Type B pancreatic cell (in vitro differentiated cells): ENCODE measurements at regions not wholly inside any gene's neighbourhood (a gene's known extent, or its start where the extent isn't known, plus 50 kb on each side); places are given as distances from the start of the nearest gene placed in this dataset.

Experiments used
- DNase-seq: peaks from one replicate; pipeline ENCODE4 v3.0.0; 2021; ENCODE audit warnings: mixed read lengths; ENCODE audit not compliant: unreplicated experiment; ENCODE audit errors: extremely low spot score
- H3K27ac Mint-ChIP-seq: 2 replicates; pipeline ENCODE4 v1.8.0; 2021; ENCODE audit warnings: mild to moderate bottlenecking, mixed read lengths
- H3K27me3 Mint-ChIP-seq: 2 replicates; pipeline ENCODE4 v1.8.0; 2021; ENCODE audit warnings: mixed read lengths
- H3K36me3 Mint-ChIP-seq: 2 replicates; pipeline ENCODE4 v1.8.0; 2021; ENCODE audit warnings: mixed read lengths
- H3K4me1 Mint-ChIP-seq: one replicate; pipeline ENCODE4 v1.8.0; 2021; ENCODE audit warnings: mixed read lengths; ENCODE audit not compliant: unreplicated experiment
- H3K4me3 Mint-ChIP-seq: 2 replicates; pipeline ENCODE4 v1.8.0; 2021; ENCODE audit warnings: mild to moderate bottlenecking, mixed read lengths
- H3K9me3 Mint-ChIP-seq: 2 replicates; pipeline ENCODE4 v1.8.0; 2021; ENCODE audit warnings: mixed read lengths
- CTCF ChIP-seq: fragments of 200-600 bp; sonication (generic); conservative IDR thresholded peaks from 2 replicates; pipeline ENCODE4 v1.5.0; 2021; ENCODE audit warnings: antibody characterized with exemption, mild to moderate bottlenecking

- TF ChIP-seq CTCF: no peak
- DNase-seq: no peak
- Mint-ChIP-seq H3K4me3 (no peak overlapping the region), H3K4me1 (no peaks in the 10 kb centered on the region), H3K27me3 (no peaks in the 10 kb centered on the region), H3K36me3 (no peaks in the 10 kb centered on the region), H3K9me3 (no peaks in the 10 kb centered on the region), H3K27ac (no peak overlapping the region)
Measured at GRCh38 chr9:118871531-118871930, 497.7 kb downstream of the BRINP1 start.

- H3K27ac Mint-ChIP-seq: no peak overlapping the region
- no peaks in the 10 kb centered on the region for H3K36me3 Mint-ChIP-seq
- H3K4me3 Mint-ChIP-seq: no peak overlapping the region
- TF ChIP-seq CTCF: no peak
- no peaks in the 10 kb centered on the region for H3K27me3 Mint-ChIP-seq
- H3K4me1 Mint-ChIP-seq: no peaks in the 10 kb centered on the region
- DNase-seq: no peak
- no peaks in the 10 kb centered on the region for H3K9me3 Mint-ChIP-seq
Measured at GRCh38 chr9:118882684-118883083, 486.6 kb downstream of the BRINP1 start.

- no peaks in the 10 kb centered on the region for H3K4me1 Mint-ChIP-seq
- TF ChIP-seq CTCF: no peak
- no peaks in the 10 kb centered on the region for H3K9me3 Mint-ChIP-seq
- H3K36me3 Mint-ChIP-seq: no peaks in the 10 kb centered on the region
- no peak overlapping the region for H3K4me3 Mint-ChIP-seq
- no peak for DNase-seq
- no peaks in the 10 kb centered on the region for H3K27me3 Mint-ChIP-seq
- H3K27ac Mint-ChIP-seq: no peak overlapping the region
Measured at GRCh38 chr9:118883411-118883810, 485.8 kb downstream of the BRINP1 start.

GRCh38 chr9:118891213-118891612 is 478.0 kb downstream of the BRINP1 start:
- H3K27ac Mint-ChIP-seq: no peak overlapping the region
- no peaks in the 10 kb centered on the region for H3K27me3 Mint-ChIP-seq
- no peaks in the 10 kb centered on the region for H3K36me3 Mint-ChIP-seq
- no peaks in the 10 kb centered on the region for H3K9me3 Mint-ChIP-seq
- no peak for DNase-seq
- H3K4me3 Mint-ChIP-seq: no peak overlapping the region
- TF ChIP-seq CTCF: no peak
- no peaks in the 10 kb centered on the region for H3K4me1 Mint-ChIP-seq

GRCh38 chr9:118896324-118897000 is 472.8 kb downstream of the BRINP1 start:
- H3K27ac Mint-ChIP-seq: no peak overlapping the region
- H3K9me3 Mint-ChIP-seq: no peaks in the 10 kb centered on the region
- no peak for DNase-seq
- H3K36me3 Mint-ChIP-seq: no peaks in the 10 kb centered on the region
- TF ChIP-seq CTCF: no peak
- H3K4me3 Mint-ChIP-seq: no peak overlapping the region
- H3K4me1 Mint-ChIP-seq: no peaks in the 10 kb centered on the region
- H3K27me3 Mint-ChIP-seq: no peaks in the 10 kb centered on the region

- no peak for TF ChIP-seq CTCF
- DNase-seq: no peak
- H3K4me3 Mint-ChIP-seq: no peak overlapping the region
- H3K27me3 Mint-ChIP-seq: no peaks in the 10 kb centered on the region
- no peaks in the 10 kb centered on the region for H3K36me3 Mint-ChIP-seq
- no peaks in the 10 kb centered on the region for H3K4me1 Mint-ChIP-seq
- H3K27ac Mint-ChIP-seq: no peak overlapping the region
- H3K9me3 Mint-ChIP-seq: no peaks in the 10 kb centered on the region
Measured at GRCh38 chr9:118918180-118918579, 451.1 kb downstream of the BRINP1 start.
